HEK293 (cell line): ENCODE measurements at regions not wholly inside any gene's neighbourhood (a gene's known extent, or its start where the extent isn't known, plus 50 kb on each side); places are given as distances from the start of the nearest gene placed in this dataset.
A peak's percentile ranks its signal among the peaks of the same experiment; 100 is the strongest.

Source experiments
- CTCF ChIA-PET: fragments of 350-600 bp; formaldehyde crosslinking; extraction: SDS; loops from one replicate; lab custom pipeline; 2021; ENCODE audit warnings: antibody characterized with exemption; lab: Yijun Ruan, JAX
- POLR2A ChIA-PET: fragments of 300-600 bp; formaldehyde crosslinking; extraction: SDS; loops from one replicate; lab custom pipeline; 2020; ENCODE audit warnings: antibody characterized with exemption, inconsistent platforms; lab: Yijun Ruan, JAX
- H3K27ac ChIP-seq: fragments of 200-500 bp; sonication (Bioruptor generic); 2 replicates; pipeline ENCODE4 v1.5.1; 2014; ENCODE audit warnings: low read depth, low read length, control low read depth, inconsistent platforms; ENCODE audit errors: extremely low read depth
- H3K36me3 ChIP-seq, 2 experiments: fragments of 200-500 bp in 1 of 2; sonication (Bioruptor generic) in 1 of 2; 1 replicate in 1 of 2; 2 replicates in 1 of 2; pipeline ENCODE4 v1.5.1; 2014 to 2017; ENCODE audit warnings: inconsistent platforms in 2 of 2, low read length in 2 of 2; ENCODE audit not compliant: control insufficient read depth in 2 of 2, insufficient read depth in 1 of 2
- H3K4me1 ChIP-seq: fragments of 200-500 bp; sonication (Bioruptor generic); 2 replicates; pipeline ENCODE4 v1.5.1; 2014; ENCODE audit warnings: mild to moderate bottlenecking, low read length, inconsistent platforms; ENCODE audit not compliant: control insufficient read depth, insufficient read depth
- H3K4me3 ChIP-seq: 2 replicates; pipeline ENCODE4 v1.5.1; 2011; ENCODE audit warnings: low read depth, mild to moderate bottlenecking, control low read depth, low read length, moderate library complexity
- H3K9me3 ChIP-seq: fragments of 200-500 bp; sonication (Bioruptor generic); 2 replicates; pipeline ENCODE4 v1.5.1; 2014; ENCODE audit warnings: low read depth, low read length, inconsistent platforms; ENCODE audit not compliant: control insufficient read depth, insufficient read depth
- GFI1B ChIP-seq: fragments of 450-650 bp; formaldehyde crosslinking; IDR thresholded peaks from 2 replicates; pipeline ENCODE4 v1.5.1; 2016; ENCODE audit warnings: missing biosample characterization, missing genetic modification characterization
- KLF1 ChIP-seq: fragments of 450-650 bp; formaldehyde crosslinking; IDR thresholded peaks from 2 replicates; pipeline ENCODE4 v1.5.1; 2016; ENCODE audit warnings: missing biosample characterization, missing genetic modification characterization
- OSR2 ChIP-seq: fragments of 450-650 bp; formaldehyde crosslinking; IDR thresholded peaks from 2 replicates; pipeline ENCODE4 v1.5.1; 2016; ENCODE audit warnings: missing biosample characterization, missing genetic modification characterization
- PRDM1 ChIP-seq: fragments of 450-650 bp; formaldehyde crosslinking; IDR thresholded peaks from 2 replicates; pipeline ENCODE4; 2016; ENCODE audit warnings: missing biosample characterization, missing genetic modification characterization
- SALL2 ChIP-seq: fragments of 450-650 bp; formaldehyde crosslinking; IDR thresholded peaks from 2 replicates; pipeline ENCODE4 v1.5.0; 2017; ENCODE audit warnings: missing biosample characterization, mild to moderate bottlenecking, missing genetic modification characterization, borderline replicate concordance
- SCRT1 ChIP-seq: fragments of 450-650 bp; formaldehyde crosslinking; IDR thresholded peaks from 2 replicates; pipeline ENCODE4 v1.5.1; 2016; ENCODE audit warnings: missing biosample characterization, missing genetic modification characterization, borderline replicate concordance
- SCRT2 ChIP-seq: fragments of 450-650 bp; formaldehyde crosslinking; IDR thresholded peaks from 2 replicates; pipeline ENCODE4 v1.5.1; 2016; ENCODE audit warnings: missing biosample characterization, missing genetic modification characterization
- YY2 ChIP-seq: fragments of 450-650 bp; formaldehyde crosslinking; IDR thresholded peaks from 2 replicates; pipeline ENCODE4 v1.5.1; 2016; ENCODE audit warnings: missing biosample characterization, missing genetic modification characterization
- ZNF184 ChIP-seq: fragments of 450-650 bp; IDR thresholded peaks from 2 replicates; pipeline ENCODE4 v1.5.1; 2018; ENCODE audit warnings: missing biosample characterization, mild to moderate bottlenecking, missing genetic modification characterization
- ZNF2 ChIP-seq: fragments of 450-650 bp; formaldehyde crosslinking; IDR thresholded peaks from 2 replicates; pipeline ENCODE4 v1.5.1; 2016; ENCODE audit warnings: missing biosample characterization, missing genetic modification characterization
- ZNF214 ChIP-seq: fragments of 450-650 bp; formaldehyde crosslinking; IDR thresholded peaks from 2 replicates; pipeline ENCODE4 v1.5.1; 2017; ENCODE audit warnings: missing biosample characterization, mild to moderate bottlenecking, missing genetic modification characterization, borderline replicate concordance
- ZNF248 ChIP-seq: fragments of 450-650 bp; formaldehyde crosslinking; IDR thresholded peaks from 2 replicates; pipeline ENCODE4 v1.5.1; 2017; ENCODE audit warnings: missing biosample characterization, missing genetic modification characterization
- ZNF366 ChIP-seq: fragments of 450-650 bp; formaldehyde crosslinking; conservative IDR thresholded peaks from 2 replicates; pipeline ENCODE4 v1.5.1; 2016; ENCODE audit warnings: missing biosample characterization, missing genetic modification characterization
- ZNF530 ChIP-seq: fragments of 450-650 bp; formaldehyde crosslinking; IDR thresholded peaks from 2 replicates; pipeline ENCODE4 v1.5.1; 2016; ENCODE audit warnings: low read depth, missing biosample characterization, missing genetic modification characterization
- ZNF596 ChIP-seq: fragments of 450-650 bp; IDR thresholded peaks from 2 replicates; pipeline ENCODE4 v1.5.0; 2018; ENCODE audit warnings: missing biosample characterization, mild to moderate bottlenecking, missing genetic modification characterization, moderate library complexity
- ZNF654 ChIP-seq: fragments of 450-650 bp; formaldehyde crosslinking; IDR thresholded peaks from 2 replicates; pipeline ENCODE4 v1.5.1; 2016; ENCODE audit warnings: low read depth, missing biosample characterization, missing genetic modification characterization
- ZNF664 ChIP-seq: fragments of 450-650 bp; formaldehyde crosslinking; IDR thresholded peaks from 2 replicates; pipeline ENCODE4 v1.5.1; 2016; ENCODE audit warnings: missing biosample characterization, missing genetic modification characterization
- ZNF76 ChIP-seq: fragments of 450-650 bp; formaldehyde crosslinking; IDR thresholded peaks from 2 replicates; pipeline ENCODE4; 2016; ENCODE audit warnings: low read depth, missing biosample characterization, missing genetic modification characterization, borderline replicate concordance
- ZNF792 ChIP-seq: fragments of 450-650 bp; formaldehyde crosslinking; IDR thresholded peaks from 2 replicates; pipeline ENCODE4 v1.5.1; 2016; ENCODE audit warnings: missing biosample characterization, missing genetic modification characterization
- ZNF830 ChIP-seq: fragments of 450-650 bp; IDR thresholded peaks from 2 replicates; pipeline ENCODE4 v1.5.0; 2018; ENCODE audit warnings: missing biosample characterization, missing genetic modification characterization, low read depth, mild to moderate bottlenecking, moderate library complexity
- TF ChIP-seq, protein P1 (sequence below): fragments of 450-650 bp; formaldehyde crosslinking; IDR thresholded peaks from 2 replicates; pipeline ENCODE4 v1.5.1; 2016; ENCODE audit warnings: missing biosample characterization, missing genetic modification characterization
- TF ChIP-seq, protein P2 (sequence below): fragments of 450-650 bp; formaldehyde crosslinking; IDR thresholded peaks from 2 replicates; pipeline ENCODE4 v1.5.1; 2016; ENCODE audit warnings: missing biosample characterization, missing genetic modification characterization

DNA sequence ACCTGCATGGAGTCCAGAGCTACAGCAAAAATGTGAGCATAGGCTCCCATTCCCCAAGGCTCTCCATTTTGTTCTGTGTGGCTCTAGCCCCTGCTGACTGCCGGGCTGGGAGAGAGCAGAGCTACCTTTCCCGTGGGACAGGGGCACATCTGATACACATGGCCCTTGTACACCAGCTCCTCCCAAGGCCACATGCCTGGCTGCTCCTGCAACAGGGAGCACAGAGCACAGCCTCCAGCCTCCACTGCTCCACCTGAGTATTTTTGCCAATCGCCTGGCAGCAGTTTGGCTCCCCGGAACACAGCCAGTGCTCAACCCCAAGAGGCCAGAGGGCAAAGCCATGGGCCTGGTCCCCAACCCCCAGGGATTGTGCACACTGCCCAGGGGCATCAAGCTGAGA, 146.5 kb downstream of the CHD1L start (continued):
- no peak for TF ChIP-seq ZNF366 (tag by site-specific recombination)
- no peak for TF ChIP-seq ZNF664
- TF ChIP-seq ZNF184, result no peak
- no peak for TF ChIP-seq ZNF596
- TF ChIP-seq PRDM1 (tag by site-specific recombination), result no peak

DNA sequence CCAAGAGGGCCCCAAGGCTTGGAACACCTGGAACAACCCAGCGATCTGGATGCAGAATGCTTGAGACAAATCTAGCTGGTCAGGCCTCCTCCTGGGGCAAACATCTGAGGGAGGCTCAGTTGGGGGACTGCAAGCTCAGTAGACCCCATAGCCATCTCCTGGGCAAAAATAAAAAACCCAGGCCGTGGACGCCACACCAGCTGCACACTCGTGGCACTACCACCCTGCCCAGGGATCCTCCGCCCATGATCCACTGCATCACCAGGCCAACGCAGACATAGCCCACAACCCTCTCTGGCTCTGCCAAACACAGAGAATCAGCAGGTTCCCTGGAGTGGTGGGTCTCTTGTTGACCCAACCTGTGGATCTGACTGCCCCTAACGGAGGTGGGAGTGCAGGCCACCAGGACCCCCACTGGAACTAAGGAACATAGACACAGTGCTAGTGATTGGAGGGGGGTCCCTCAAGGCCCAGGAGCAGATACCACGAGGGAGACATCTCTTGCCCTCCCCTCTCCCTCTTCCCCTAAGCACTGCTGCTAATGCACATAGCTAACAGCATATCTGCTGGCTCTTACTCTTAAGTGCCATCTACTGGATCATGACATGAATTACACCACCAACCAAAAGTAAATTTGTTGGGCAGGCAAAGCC, 147.2 kb downstream of the CHD1L start:
- CTCF ChIA-PET, result interaction anchor here (0.6 to 3.2 kb wide), 19 partner anchors 9 to 194 kb away, joined by 3 to 26 read pairs (median 3); no protein-coding TSS in a partner anchor
- no peak for TF ChIP-seq ZNF184
- TF ChIP-seq GFI1B, result no peak
- peak; percentile 83 for TF ChIP-seq ZNF654
- TF ChIP-seq YY2 (tag by site-specific recombination), result no peak
- TF ChIP-seq SCRT1 (tag by site-specific recombination), result peak; percentile 15; the same call in 1 of the 2 replicates
- TF ChIP-seq OSR2 (tag by site-specific recombination), result no peak
- TF ChIP-seq SALL2, result no peak
- no peak for TF ChIP-seq ZNF76
- TF ChIP-seq ZNF2 (tag by site-specific recombination), result 0 out of 2 replicates have a peak, but pooled peaks have one; percentile 36
- no peak for TF ChIP-seq ZNF214
- TF ChIP-seq ZNF830 (tag by site-specific recombination), result no peak
- peak; percentile 79 for TF ChIP-seq SCRT2 (tag by site-specific recombination)
- no peak for TF ChIP-seq ZNF530 (tag by site-specific recombination)
- TF ChIP-seq, protein P1, sequence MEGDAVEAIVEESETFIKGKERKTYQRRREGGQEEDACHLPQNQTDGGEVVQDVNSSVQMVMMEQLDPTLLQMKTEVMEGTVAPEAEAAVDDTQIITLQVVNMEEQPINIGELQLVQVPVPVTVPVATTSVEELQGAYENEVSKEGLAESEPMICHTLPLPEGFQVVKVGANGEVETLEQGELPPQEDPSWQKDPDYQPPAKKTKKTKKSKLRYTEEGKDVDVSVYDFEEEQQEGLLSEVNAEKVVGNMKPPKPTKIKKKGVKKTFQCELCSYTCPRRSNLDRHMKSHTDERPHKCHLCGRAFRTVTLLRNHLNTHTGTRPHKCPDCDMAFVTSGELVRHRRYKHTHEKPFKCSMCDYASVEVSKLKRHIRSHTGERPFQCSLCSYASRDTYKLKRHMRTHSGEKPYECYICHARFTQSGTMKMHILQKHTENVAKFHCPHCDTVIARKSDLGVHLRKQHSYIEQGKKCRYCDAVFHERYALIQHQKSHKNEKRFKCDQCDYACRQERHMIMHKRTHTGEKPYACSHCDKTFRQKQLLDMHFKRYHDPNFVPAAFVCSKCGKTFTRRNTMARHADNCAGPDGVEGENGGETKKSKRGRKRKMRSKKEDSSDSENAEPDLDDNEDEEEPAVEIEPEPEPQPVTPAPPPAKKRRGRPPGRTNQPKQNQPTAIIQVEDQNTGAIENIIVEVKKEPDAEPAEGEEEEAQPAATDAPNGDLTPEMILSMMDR, result peak; percentile 52; the same call in 1 of the 2 replicates
- no peak for TF ChIP-seq ZNF792 (tag by site-specific recombination)
- Histone ChIP-seq H3K36me3 (no peaks in the 10 kb centered on the region), H3K9me3 (no peaks in the 10 kb centered on the region), H3K4me3 (no peak overlapping the region), H3K4me1 (no peaks in the 10 kb centered on the region), H3K27ac (no peak overlapping the region)
- POLR2A ChIA-PET, result interaction anchor here (1.5 kb wide), 1 partner anchor 116 kb away, joined by 4 read pairs; no protein-coding TSS in a partner anchor

DNA sequence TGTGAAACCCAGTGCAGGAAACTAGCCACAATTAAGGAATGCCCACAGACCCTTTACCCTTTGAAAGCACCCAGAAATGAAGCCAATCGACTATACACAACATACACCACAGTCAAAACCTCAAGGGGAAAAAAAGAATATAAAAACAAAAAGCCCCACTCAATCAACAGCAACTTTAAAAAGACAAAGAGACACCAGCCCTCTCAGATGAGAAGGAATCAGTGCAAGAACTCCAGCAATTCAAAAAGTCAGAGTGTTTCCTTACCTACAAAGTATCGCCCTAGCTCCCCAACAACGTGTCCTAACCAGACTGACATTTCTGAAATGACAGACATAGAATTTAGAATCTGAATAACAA, 147.7 kb downstream of the CHD1L start:
- Histone ChIP-seq H3K27ac (no peak overlapping the region), H3K9me3 (no peaks in the 10 kb centered on the region), H3K36me3 (no peaks in the 10 kb centered on the region), H3K4me3 (no peak overlapping the region), H3K4me1 (no peaks in the 10 kb centered on the region)
- TF ChIP-seq OSR2 (tag by site-specific recombination) (no peak), KLF1 (tag by site-specific recombination) (no peak), ZNF248 (no peak)
- TF ChIP-seq, protein P2, sequence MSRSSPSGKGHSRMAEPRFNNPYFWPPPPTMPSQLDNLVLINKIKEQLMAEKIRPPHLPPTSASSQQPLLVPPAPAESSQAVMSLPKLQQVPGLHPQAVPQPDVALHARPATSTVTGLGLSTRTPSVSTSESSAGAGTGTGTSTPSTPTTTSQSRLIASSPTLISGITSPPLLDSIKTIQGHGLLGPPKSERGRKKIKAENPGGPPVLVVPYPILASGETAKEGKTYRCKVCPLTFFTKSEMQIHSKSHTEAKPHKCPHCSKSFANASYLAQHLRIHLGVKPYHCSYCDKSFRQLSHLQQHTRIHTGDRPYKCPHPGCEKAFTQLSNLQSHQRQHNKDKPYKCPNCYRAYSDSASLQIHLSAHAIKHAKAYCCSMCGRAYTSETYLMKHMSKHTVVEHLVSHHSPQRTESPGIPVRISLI (tag by site-specific recombination), result no peak
- POLR2A ChIA-PET, result interaction anchor here (1.5 kb wide), 1 partner anchor 116 kb away, joined by 4 read pairs; no protein-coding TSS in a partner anchor
- CTCF ChIA-PET, result interaction anchor here (0.6 to 3.2 kb wide), 17 partner anchors 8 to 195 kb away, joined by 3 to 26 read pairs (median 3); no protein-coding TSS in a partner anchor
